Prostate gland (tissue), 2 donors: ENCODE measurements at regions not wholly inside any gene's neighbourhood (a gene's known extent, or its start where the extent isn't known, plus 50 kb on each side); places are given as distances from the start of the nearest gene placed in this dataset.

Experiments used
- CTCF ChIP-seq, 4 experiments: fragments of 200-600 bp in 2 of 4; fragments of 450-650 bp in 2 of 4; sonication (generic) in 2 of 4; IDR thresholded peaks; 1 replicate in 3 of 4; 2 replicates in 1 of 4; pipeline ENCODE4 v1.5.1; 2016 to 2019; ENCODE audit warnings: antibody characterized with exemption in 4 of 4, mild to moderate bottlenecking in 2 of 4, moderate library complexity in 2 of 4
- POLR2A ChIP-seq: fragments of 450-650 bp; IDR thresholded peaks from one replicate; pipeline ENCODE4 v1.6.1; 2016; ENCODE audit warnings: antibody characterized with exemption, mild to moderate bottlenecking

- TF ChIP-seq CTCF (IDR thresholded peaks at IDR 0.05) (no peak), POLR2A (no peak)
Measured at GRCh38 chr5:74075501-74076484, 449.8 kb downstream of the ARHGEF28 start.
